HG02884 (cell line): ENCODE measurements at regions not wholly inside any gene's neighbourhood (a gene's known extent, or its start where the extent isn't known, plus 50 kb on each side); places are given as distances from the start of the nearest gene placed in this dataset.
"Not testable (repeated sequence)": the region's sequence is repeated elsewhere in the genome, so short reads cannot be mapped to it uniquely, and the experiment has no call there.

ENCODE experiments used
- ATAC-seq: cut with Tn5 transposase; IDR thresholded peaks from one replicate; pipeline ENCODE4 v1.9.1; 2021; ENCODE audit warnings: mild to moderate bottlenecking, moderate library complexity; ENCODE audit not compliant: unreplicated experiment

DNA sequence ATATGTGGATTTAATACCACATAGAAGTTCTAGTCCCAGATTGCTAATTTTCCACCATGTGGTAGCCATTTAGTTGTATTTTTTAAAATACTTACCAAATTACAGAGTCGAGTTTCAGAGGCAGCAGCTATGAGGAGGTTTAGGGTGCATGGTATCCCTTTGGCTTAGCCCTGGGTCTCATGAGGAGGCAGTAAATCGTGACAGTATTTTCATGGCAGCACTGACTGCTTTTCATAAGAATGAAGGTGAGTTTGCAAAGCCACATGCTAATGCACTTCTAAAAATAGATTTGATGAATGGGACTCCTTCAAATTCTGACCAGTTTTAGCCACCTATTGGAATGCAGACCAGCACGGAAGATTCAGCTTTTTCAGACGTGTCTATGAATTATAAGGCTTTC, 114.0 kb upstream of the FRG1 start:
- ATAC-seq: no peak

DNA sequence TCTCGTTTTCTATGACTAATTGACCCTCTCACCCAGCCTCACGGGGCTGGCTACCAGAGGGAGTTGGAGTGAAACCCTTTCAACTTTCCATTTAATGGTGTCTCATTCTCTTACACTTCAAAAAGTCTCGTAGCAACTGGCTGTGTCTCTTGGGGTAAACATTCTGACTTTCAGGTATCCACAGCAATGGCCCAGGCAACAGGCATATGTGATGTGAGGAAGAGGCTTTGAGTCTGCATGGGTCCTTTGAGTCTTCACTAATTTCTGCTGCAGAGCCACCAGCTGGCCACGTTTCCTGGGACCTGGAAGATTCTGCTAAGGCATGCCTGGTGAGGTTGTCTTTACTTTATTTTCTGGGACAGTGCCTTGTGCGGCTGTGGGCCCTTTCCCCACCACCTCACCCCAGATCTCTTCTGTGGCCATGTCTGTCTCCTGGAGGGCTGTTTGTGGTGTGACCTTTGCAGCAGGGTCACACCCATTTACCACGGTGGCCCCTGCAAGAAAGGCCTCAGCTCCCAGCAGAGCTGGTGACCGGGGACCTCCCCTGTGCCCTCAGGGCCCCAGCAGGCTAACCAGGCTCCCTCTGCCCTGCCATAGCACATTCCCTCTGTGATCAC, 112.5 kb upstream of the FRG1 start:
- ATAC-seq: no peak

DNA sequence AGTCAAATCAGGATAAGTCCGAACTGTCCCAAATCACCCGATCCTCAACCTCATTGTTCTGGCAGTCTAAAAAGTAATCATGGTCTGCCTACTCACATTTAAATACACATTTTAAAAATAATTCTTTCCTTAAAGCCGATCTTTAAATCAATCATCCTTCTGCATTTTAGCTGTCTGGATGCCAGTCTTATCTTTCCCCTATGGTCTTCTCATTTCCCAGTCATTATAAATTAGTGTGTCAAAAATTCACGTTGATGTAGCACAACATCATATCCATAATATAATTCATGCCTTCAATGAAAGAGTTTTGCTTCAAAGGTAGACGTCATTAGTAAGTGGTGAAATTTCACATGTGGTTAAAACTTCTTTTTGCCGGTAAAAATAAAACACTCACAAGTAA, 108.1 kb upstream of the FRG1 start:
- ATAC-seq: no peak

DNA sequence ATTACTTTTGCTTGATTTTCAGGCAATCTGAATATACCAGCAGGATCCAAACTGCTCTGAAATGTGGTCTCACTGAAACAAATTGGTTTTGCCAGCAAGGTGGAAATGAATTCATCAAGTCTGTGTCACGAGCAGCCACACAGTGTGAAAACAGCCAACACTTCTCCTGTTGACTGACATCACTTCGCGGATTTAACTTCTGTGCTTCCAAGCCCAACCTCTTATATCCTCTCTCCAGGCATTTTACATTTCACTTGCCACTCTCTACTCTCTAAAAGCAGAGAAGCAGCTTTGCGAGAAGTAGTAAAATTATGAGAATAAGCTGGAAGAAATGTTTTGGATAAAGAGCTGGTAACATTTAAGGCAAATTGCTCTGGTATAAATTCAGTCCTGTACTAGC, 106.1 kb upstream of the FRG1 start:
- ATAC-seq: no peak

DNA sequence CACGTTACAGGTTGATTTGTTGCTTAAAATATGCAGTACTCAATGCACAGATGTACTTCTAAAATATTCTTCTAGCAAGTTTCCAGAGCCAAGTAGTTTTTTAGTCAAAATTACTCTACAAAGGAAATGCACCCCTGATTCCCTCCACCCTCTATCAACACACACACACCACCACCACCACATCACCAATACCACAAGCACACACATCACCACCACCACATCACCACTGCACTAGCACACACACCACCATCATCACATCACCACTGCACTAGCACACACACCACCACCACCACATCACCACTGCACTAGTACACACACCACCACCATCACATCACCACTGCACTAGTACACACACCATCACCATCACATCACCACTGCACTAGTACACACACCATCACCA, 105.2 kb upstream of the FRG1 start:
- no peak for ATAC-seq

DNA sequence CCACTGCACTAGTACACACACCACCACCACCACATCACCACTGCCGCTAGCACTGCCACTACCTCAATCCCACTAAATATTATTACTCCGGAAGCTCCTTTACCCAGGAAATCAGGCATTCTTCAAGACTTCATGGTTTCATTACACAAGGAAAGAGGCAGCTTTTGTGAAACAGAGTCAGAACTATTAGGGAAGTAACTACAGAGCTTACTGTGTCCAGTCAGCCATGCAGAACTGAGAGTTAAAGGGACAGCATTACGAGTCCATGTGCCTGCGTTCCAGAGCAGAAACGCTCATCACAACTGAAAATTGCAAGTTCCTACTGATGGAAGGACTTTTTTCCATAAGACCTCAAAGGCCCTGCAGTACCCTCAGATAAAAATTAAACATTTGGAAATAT, 103.2 kb upstream of the FRG1 start:
- no peak for ATAC-seq

DNA sequence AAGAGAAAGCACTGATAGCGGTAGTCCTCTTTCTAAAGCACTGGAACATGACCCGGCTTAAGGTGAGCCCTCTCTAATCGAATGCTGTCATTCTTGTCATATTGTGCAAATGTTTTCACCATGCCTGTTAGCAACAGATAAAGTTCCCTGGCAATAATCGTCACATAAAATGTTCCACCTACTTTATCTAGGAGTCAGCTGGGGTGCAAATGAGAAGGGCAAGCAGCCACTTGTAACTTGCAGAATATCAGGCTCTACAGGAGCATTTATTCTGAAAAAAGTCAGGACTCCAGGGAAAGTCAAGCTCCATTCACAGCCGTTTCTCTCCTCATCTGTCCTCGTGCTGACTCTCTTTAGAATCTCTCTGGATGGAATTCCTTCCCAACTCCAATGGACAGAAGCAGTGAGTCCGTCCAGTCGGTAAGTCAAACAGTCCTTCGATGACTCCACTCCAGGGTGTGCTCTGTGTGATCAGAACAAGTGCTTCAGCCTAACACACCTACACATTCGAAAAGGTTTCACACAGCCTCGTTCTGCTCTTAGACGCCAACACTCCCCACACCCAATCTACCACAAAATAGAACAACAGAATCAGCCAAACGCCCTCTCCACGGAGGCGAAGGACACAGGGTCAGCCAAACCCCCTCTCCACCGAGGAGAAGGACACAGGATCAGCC, 101.7 kb upstream of the FRG1 start:
- ATAC-seq: no peak

DNA sequence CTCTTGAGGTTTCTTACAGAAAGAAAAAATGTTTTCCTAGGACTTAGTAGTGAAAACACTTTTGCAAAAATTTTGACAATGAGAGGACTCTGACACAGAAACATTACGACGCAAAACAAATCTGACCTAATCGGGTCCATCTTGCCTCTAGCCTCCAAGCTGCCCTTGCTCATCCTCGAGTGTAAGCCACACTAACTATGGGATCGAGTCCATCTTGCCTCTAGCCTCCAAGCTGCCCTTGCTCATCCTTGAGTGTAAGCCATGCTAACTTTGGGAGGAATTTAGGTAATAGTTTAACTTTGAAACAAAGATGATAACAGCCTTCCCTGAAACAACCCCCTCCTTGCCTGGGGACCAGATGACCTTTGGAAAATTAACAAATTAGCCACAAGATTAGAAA, 100.3 kb upstream of the FRG1 start:
- no peak for ATAC-seq

DNA sequence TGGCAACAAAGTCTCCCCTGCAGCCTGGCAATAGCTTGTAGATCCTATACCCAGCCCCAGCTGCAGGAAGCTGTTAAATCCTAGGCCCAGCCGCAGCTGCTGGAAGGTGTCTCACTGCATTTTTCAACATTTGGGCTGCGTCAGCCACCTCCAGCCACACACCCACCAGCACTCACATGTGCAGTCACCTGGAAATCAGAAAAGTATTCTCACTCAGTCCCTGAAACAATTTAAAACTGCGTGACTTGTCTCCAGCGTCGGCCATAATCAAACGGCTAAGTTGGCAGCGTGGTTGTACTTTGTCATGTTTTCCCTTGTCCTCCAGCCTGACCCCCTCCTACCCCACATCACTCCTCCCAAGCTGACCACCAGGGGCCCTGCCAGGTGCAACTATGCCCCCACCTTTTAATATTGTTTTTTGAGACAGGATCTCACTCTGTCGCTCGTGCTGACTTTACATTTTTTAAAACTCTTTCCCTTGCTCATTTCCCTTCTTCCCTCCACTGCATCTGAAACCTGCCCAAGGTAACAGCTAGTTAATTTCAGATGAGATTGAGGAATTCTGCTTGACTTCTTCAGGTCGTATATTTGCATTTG, 97.2 kb upstream of the FRG1 start:
- ATAC-seq: no peak

DNA sequence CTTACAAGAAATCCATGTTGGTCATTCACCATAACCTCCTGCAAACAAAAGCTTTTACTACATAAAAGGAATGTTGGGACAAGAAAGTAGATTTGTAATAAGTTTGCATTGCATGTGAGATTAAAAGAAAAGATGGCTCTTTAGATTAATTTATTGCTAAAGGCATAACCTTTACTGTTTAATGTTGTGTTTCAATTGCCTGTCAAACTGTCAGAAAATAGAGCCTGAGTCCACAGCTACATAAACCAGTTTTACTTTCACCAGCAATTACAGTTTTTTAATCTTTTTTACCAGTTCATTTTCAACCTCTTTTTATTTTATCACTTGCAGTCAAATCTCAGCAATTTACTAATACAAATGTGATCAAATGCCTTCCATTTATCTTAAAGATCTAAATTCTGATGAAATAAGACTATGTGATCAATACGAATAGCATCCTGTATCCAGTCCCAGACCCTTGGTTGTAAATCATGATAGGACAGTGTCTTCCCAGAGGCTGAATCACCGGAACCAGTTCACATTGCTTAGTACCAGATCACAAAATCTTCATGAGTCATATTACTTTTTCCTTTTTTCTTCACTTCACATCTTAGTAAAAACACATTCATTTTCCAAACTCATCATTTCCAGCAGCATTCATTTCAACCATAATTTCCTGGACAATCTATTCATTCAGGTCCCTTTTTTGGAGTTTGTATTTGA, 95.4 kb upstream of the FRG1 start:
- ATAC-seq: no peak

DNA sequence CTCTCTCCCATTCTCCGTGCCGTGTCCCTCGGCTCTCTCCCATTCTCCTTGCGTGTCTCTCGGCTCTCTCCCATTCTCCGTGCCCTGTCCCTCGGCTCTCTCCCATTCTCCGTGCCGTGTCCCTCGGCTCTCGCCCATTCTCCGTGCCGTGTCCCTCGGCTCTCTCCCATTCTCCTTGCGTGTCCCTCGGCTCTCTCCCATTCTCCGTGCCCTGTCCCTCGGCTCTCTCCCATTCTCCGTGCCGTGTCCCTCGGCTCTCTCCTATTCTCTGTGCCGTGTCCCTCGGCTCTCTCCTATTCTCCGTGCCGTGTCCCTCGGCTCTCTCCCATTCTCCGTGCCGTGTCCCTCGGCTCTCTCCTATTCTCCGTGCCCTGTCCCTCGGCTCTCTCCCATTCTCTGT, 94.6 kb upstream of the FRG1 start:
- not testable (repeated sequence) for ATAC-seq

DNA sequence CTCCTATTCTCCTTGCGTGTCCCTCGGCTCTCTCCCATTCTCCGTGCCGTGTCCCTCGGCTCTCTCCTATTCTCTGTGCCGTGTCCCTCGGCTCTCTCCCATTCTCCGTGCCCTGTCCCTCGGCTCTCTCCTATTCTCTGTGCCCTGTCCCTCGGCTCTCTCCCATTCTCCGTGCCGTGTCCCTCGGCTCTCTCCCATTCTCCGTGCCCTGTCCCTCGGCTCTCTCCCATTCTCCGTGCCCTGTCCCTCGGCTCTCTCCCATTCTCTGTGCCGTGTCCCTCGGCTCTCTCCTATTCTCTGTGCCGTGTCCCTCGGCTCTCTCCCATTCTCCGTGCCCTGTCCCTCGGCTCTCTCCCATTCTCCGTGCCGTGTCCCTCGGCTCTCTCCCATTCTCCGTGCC, 94.1 kb upstream of the FRG1 start:
- ATAC-seq: not testable (repeated sequence)

DNA sequence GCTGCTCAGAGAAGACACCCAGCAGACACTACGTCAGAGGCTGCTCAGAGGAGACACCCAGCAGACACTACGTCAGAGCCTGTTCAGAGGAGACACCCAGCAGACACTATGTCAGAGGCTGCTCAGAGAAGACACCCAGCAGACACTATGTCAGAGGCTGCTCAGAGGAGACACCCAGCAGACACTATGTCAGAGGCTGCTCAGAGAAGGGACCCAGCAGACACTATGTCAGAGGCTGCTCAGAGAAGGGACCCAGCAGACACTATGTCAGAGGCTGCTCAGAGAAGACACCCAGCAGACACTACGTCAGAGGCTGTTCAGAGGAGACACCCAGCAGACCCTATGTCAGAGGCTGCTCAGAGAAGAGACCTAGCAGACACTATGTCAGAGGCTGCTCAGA, 92.0 kb upstream of the FRG1 start:
- ATAC-seq: not testable (repeated sequence)

DNA sequence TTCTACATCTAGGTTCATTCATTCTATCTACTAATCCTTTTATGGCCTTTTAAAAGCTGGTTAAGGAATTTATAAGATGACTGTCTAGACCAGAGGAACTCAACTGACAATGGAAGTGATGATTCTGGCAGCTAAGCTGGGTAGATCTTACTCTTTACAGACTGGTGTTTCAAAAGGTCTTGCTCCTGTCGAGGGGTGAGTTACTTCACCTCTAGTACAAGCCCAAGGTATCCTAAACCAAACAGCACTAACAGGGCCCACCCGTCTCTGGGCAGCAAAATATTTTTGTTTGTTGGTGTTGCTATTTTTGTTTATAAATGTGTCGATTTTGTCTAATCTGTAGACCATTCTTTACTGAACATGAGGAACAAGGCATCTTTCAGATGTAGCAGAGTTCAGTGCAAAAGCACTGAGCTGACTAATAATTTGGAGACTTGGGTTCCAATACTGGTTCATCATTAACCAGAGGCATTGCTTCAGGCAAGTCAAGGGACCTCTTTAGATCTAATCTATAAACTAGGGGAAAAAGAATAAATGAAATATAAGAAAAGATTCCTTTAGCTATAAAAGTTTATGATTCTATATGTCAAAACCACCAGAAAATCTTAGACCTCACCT, 90.3 kb upstream of the FRG1 start:
- no peak for ATAC-seq

DNA sequence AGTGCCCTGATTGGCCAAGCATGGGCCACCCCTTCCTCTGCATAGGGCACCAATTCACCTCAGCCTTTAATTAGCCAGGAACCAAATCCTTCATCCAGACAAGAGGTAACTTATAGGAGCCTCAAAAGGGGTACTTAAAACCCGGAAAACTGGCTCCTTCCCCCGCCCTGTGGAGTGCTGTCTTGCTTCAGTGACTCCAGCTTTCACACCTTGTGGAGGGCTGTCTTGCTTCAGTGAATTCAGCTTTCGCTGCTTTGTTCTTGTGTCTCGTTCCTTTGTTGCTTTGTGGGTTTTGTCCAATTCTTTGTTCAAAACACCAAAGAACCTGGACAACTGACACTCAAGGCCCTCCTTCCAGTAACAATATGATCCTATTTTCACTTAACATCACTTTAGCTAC, 82.2 kb upstream of the FRG1 start:
- no peak for ATAC-seq

DNA sequence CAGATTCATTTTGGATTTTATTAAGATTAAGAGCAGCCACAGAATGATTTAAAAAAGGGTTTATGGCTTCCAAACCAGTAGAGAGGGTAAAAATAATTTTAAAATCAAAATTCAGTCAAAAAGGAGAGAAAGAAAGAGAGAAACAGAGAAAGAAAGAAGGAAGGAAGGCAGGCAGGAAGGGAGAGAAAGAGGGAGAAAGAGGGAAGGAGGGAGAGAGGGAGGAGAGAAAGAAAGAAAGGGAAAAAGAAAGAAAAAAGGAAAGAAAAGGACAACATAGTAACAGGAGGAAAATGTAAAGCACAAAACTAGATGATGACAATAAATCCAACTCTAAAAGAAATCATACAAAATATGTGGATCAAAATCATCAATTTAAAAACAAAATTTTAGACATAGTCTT, 79.6 kb upstream of the FRG1 start:
- ATAC-seq: no peak

DNA sequence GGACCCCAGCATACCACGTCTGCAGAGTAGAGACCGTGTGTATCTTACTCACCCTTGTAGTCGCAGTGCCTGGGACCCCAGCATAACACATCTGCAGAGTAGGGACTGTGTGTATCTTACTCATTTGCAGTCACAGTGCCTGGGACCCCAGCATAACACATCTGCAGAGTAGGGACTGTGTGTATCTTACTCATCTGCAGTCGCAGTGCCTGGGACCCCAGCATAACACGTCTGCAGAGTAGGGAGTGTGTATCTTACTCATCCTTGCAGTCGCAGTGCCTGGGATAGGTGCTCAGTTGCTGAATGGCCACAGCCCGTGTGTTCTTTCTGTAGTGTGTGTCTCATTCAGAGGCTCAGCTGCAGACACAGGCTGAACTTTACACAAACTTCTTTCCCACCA, 71.4 kb upstream of the FRG1 start:
- no peak for ATAC-seq

DNA sequence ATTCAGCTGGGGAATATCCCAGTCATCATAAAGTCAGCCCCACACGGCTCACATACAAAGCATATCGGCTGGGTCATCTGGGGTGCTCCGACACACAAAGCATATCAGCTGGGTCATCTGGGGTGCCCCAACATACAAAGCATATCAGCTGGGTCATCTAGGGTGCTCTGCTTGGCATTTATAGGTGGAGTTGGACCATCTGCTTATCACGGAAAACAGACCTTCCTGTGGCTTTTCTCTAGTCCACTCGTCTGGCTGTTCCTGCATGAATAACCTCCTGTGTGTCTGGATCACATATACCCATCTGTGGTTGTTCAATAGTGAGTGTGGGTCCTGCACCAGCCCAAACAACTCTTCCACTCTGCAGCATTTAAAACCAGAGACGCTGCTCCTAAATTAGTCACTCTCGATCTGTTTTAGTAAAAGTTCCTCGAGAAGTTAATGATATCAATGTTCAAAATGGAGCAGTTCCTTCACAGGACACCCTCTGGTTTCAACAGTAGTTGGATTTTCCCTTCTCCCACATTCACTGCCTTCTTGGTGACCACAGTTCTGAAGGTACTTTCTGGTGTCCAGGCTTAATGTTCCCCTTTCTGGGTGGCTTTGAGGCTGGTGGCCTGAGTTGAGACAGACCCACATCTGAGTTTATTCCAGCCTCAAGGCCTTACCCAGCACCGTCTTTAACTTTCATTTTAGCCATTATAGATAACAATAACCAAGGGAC, 70.0 kb upstream of the FRG1 start:
- ATAC-seq: no peak

DNA sequence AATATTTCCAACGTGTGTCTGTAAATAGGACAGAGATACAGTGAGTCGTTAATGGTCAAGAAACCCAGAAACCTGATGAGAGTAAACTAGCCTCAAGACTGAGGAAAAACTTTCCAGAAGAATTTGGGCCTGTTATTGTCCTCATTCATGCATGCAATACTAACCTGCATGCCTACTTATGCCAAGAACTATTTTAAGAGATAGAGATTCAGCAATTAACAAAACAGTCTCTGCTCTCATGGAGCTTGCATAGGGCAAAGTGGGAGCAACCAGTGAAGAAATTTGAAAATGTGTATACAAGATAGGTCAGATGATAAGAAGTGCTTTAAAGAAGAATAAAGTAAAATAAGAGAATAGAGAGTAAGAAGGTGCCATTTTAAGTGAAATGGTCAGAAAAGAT, 66.1 kb upstream of the FRG1 start:
- ATAC-seq: no peak

DNA sequence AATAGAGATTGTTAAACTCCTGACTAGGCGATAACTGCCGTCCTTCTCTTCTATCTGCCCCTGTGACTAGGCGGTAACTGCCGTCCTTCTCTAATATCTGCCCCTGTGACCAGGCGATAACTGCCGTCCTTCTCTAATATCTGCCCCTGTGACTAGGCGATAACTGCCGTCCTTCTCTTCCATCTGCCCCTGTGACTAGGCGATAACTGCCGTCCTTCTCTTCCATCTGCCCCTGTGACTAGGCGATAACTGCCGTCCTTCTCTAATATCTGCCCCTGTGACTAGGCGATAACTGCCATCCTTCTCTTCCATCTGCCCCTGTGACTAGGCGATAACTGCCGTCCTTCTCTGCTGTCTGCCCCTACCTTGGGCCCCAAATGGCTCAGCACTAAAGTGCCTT, 59.5 kb upstream of the FRG1 start:
- ATAC-seq: not testable (repeated sequence)

DNA sequence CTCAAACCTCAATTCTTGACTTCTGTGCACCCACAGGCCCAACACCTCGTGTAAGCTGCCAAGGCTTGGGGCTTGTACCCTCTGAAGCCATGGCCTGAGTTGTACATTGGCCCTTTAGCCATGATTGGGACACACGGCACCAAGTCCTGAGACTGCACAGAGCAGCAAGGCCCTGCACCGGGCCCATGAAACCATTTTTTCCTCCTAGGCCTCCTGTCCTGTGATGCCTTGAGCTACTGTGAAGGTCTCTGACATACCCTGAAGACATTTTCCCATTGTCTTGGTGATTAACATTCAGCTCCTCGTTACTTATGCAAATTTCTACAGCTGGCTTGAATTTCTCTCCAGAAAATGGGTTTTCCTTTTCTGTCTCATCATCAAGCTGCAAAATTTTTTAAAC, 52.3 kb upstream of the FRG1 start:
- ATAC-seq: not testable (repeated sequence)
